Stimulated activated CD8-positive, alpha-beta memory T cell treated with anti-CD3 and anti-CD28 coated beads, Interleukin-12 subunit alpha, Interleukin-12 subunit beta, amount 100 ng/mL, for 1 hour (primary cell): ENCODE measurements at regions not wholly inside any gene's neighbourhood (a gene's known extent, or its start where the extent isn't known, plus 50 kb on each side); places are given as distances from the start of the nearest gene placed in this dataset.
"Not testable (repeated sequence)": the region's sequence is repeated elsewhere in the genome, so short reads cannot be mapped to it uniquely, and the experiment has no call there.

Source experiments
- DNase-seq: peaks from one replicate; pipeline ENCODE4 v3.0.0-alpha.2; 2020; ENCODE audit warnings: low read depth

GRCh38 chr3:106317141-106318055 is 448.6 kb upstream of the CBLB start:
- DNase-seq: no peak

GRCh38 chr3:106321438-106321837 is 452.6 kb upstream of the CBLB start:
- not testable (repeated sequence) for DNase-seq

GRCh38 chr3:106323586-106323985 is 454.8 kb upstream of the CBLB start:
- DNase-seq: no peak

GRCh38 chr3:106326941-106327695 is 458.3 kb upstream of the CBLB start:
- DNase-seq: no peak

GRCh38 chr3:106327696-106328025 is 458.8 kb upstream of the CBLB start:
- no peak for DNase-seq

GRCh38 chr3:106328224-106328623 is 459.4 kb upstream of the CBLB start:
- DNase-seq: no peak

- DNase-seq: no peak
Measured at GRCh38 chr3:106329521-106329920, 460.7 kb upstream of the CBLB start.

- no peak for DNase-seq
Measured at GRCh38 chr3:106331636-106332035, 462.8 kb upstream of the CBLB start.

GRCh38 chr3:106332129-106332528 is 463.3 kb upstream of the CBLB start:
- no peak for DNase-seq

- no peak for DNase-seq
Measured at GRCh38 chr3:106332884-106333283, 464.1 kb upstream of the CBLB start.

GRCh38 chr3:106333911-106334618 is 465.3 kb upstream of the CBLB start:
- no peak for DNase-seq

- DNase-seq: no peak
Measured at GRCh38 chr3:106336619-106337018, 467.8 kb upstream of the CBLB start.

- no peak for DNase-seq
Measured at GRCh38 chr3:106337116-106337515, 468.3 kb upstream of the CBLB start.

GRCh38 chr3:106338582-106339214 is 469.9 kb upstream of the CBLB start:
- no peak for DNase-seq

- DNase-seq: no peak
Measured at GRCh38 chr3:106339551-106339950, 470.7 kb upstream of the CBLB start.

GRCh38 chr3:106341087-106341486 is 472.3 kb upstream of the CBLB start:
- DNase-seq: no peak

- no peak for DNase-seq
Measured at GRCh38 chr3:106341586-106342162, 472.9 kb upstream of the CBLB start.

- DNase-seq: no peak
Measured at GRCh38 chr3:106342386-106342785, 473.6 kb upstream of the CBLB start.

- DNase-seq: no peak
Measured at GRCh38 chr3:106343811-106344210, 475.0 kb upstream of the CBLB start.

- DNase-seq: no peak
Measured at GRCh38 chr3:106345353-106346027, 476.7 kb upstream of the CBLB start.

GRCh38 chr3:106347350-106347749 is 478.5 kb upstream of the CBLB start:
- no peak for DNase-seq
